HG03159 (cell line): ENCODE measurements at regions not wholly inside any gene's neighbourhood (a gene's known extent, or its start where the extent isn't known, plus 50 kb on each side); places are given as distances from the start of the nearest gene placed in this dataset.

Source experiments
- ATAC-seq: cut with Tn5 transposase; IDR thresholded peaks from one replicate; pipeline ENCODE4 v1.9.1; 2021; ENCODE audit warnings: mild to moderate bottlenecking, moderate library complexity; ENCODE audit not compliant: unreplicated experiment

DNA sequence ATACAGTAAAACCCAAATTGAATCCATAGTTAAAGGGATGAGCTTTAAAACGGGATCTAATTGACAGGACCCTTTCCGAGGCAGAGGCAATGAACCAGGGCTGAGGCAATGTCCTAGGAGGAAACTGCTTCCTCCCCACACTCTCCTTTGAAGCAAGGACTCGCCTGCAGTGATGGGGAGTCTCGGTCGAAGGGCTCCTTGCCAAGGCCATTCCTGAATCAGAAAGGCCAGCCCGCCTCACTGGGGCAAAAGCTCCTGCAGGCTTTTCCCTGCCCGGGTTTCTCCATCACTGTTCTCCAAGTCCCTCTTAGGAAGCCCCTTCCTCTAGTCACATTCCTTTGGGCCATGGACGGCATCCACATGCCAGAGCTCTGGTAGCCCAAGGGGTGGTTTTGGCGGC, 132.0 kb downstream of the RBFOX3 start:
- no peak for ATAC-seq

DNA sequence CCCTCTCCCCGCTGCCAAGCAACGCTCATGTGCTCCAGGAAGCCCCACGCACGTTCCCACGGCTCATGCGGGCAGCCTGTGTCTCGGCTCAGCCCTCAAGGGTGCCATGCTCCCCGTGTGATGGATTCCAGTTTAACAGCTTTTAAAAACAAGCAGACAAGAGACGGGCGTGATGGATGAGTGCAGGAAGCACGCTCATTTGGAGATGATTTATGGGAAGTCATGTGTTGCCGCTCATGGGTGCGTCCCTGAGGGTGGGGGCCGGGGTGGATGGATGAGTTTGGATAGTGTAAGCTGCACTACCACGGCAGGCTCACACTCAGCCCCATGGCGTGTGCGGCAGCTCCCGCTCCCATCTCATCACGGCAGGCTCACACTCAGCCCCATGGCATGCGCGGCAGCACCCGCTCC, 132.8 kb downstream of the RBFOX3 start:
- no peak for ATAC-seq

DNA sequence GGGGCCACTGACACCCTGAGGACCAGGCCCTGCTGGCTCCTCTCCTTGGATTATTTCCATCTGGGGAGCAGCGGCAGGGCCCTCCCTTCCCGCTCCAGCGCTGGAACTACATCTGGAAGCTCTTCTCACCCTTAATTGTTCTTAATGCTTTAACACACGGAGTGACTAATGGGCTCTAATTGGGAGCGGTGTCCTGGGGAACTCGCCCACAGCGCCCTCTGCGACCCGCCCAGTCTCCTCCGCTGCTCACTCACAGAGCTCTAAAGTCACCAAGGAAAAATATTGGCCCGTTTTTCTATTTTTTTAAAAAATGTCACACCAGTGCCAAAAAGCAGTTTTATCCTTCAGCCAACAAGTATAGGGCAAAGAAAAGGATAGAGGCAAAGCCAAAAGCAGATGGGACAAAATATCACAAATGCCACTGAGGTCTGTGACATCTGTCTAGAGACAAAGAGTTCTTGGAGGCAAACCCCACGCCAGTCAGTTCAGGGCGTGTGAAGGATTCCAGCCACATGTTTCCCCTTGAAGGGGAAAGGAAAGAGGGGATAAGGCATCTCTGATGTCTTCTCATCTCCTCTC, 134.7 kb downstream of the RBFOX3 start:
- ATAC-seq, result no peak

DNA sequence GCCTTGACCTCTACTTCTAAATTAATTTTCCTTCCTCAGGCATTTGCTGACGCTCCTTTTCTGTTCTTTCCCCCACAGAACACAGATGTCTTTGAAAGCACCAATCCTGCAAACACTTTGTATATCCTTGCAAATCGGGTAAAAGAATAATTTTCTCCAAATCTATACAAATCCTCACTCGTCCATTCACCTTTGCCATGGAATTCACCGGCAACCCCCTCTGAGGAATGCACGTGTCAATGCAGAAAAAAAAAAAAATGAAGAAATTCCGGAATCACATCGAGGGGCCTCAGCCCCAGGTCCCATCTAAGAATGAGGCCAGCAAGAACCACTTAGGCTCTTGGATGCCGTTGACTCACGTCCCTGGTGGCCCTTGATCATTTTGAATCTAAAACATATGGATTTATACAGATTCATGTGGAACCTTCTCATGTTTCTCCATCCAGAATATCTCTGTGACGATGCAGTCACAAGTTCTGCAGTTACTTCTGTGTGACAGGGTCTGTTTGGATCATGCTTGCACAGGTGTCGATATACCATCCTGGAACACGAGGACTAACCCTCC, 136.9 kb downstream of the RBFOX3 start:
- no peak for ATAC-seq

DNA sequence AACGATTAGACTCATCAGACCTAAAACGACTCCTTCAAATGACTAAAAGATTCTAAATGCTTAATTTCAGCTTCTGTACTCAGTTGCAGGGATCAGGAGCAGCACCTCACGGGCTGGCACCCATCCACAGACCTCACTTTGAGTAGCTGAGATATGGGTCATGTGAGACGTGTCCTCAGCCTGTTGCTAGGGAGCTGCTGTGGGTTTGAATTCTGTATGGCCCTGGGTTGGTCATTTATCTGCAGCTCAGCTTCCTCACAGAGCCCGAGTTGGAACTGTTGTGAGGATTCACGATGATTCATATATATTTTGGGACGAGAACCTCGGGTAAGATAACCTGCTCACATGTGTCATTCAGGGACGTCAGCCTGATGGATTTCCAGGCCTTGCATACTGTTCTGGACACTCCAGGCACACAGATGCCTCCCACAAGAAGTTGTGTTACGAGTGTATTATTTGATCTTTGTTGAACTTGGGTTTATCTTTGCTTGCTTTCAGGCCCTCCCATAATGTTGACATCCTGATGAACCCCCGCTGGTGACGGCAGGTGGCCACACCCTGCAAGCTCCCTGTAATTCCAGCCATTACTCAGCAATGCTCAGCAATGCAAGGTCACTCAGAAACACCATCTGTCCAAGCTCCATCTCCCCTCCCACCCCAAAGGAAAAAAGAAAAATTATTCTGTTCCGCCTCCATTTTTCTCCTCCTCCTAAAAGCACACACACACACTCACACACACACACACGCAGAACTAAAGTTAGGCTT, 137.6 kb downstream of the RBFOX3 start:
- ATAC-seq, result no peak

DNA sequence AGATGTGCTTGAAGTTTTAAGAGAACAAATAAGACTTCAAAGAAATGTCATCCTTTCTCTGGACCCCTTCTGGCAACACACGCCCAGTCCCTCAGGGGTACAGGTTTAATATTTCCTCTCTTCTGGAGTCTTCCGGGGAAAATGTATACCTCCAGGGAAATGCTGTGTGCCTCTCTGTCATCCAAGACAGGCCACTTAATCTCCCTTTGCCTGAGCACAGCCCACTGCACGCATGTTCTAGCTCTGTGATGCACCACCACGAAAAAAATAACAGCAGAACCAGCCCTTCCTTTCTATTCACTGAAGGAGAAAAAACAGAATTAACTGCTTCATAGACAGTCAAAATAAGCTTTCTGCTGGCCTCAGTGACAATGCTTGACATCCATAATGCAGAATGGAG, 140.1 kb downstream of the RBFOX3 start:
- ATAC-seq, result no peak

DNA sequence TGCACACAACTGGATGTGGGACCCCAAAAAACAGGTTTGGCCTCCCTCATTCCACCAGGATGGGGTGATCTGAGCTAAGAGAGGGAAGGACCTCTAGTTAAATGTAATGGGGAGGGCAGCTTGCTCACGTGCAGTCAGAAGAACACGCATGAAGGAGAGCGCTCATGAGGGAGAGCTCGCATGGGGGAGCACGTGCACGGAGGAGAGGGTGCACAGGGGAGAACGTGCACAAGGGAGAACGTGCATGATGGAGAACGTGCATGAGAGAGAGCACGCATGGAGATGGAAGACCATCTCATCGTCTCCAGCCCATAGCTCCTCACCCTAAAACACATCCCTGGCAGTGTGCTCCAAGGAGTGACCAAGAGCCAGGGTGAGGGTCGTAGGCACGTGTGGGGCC, 141.2 kb downstream of the RBFOX3 start:
- no peak for ATAC-seq

DNA sequence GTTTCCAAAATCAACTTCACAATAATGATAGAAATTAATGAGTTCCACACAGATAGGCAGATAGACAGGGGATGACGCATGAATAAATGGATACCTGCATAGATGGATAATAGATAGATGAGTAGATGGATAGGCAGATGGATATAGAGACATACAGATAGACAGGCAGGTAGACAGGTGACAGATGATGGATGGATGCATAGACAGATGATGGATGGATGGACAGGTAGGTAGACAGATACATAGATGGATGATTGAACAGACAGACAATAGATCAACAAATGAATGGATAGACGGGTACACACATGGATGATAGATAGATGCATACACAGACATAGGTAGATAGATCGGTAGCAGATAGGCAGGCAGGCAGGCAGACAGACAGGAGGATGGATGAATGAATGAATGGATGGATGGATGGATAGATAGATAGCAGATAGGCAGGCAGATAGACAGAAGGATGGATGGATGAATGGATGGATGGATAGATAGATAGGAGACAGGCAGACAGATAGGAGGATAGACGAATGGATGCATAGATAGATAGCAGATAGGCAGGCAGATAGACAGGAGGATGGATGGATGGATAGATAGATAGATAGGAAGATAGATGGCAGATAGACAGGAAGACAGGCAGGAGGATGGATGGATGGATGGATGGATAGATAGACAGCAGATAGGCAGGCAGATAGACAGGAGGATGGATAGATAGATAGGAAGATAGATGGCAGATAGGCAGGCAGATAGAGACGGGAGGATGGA, 142.5 kb downstream of the RBFOX3 start:
- no peak for ATAC-seq

DNA sequence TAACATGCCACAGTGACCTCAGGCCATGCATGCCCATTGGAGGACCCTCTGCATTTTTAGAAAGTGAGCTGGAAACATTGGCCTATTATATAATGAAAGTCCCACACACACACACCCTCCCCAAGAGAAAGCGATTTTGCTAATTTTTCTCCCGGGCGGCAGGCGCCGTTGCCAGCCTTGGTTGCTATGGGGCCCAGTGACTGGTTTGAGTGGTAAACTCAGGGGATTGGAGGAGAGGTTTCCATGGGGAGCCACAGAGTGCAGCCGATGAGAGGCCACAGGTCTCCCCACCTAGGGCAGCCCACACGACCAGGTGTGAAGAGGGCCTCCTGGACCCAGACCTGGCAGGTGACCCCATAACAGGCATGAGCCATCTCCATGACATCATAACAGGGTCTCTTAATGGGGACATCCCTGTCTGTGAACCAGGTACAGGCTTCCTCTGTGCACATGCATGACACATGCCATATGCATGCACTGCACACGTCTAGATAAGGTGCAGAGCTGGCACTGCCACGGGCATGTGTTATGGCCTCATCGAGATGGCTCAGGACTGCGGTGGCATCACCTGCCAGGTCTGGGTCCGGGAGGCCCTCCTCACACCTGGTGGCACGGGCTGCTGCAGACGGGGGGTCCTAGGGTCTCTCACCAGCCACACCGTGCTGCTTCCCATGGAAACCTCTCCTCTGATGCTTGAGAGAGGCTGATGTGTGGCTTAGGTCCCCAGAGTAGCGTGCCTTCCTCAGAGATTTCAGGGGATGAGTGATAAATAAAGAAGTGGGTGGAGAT, 144.1 kb downstream of the RBFOX3 start:
- no peak for ATAC-seq

DNA sequence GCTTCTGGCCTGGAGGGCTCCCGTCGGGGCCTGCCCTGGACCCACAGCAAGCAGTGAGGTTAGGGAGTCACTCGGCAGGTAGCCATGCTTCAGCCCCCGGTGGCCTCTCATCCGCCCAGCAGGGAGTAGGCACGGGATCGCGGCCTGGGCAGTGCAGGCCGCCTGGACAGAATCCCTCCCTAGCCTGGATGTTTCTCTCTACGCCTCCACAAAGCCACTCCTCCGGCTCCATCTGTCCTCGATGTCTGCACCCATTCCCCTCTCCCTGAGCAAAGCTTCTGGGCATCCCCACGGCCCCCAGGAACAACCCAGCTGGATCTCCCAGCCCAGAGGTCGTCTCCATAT, 145.2 kb downstream of the RBFOX3 start:
- no peak for ATAC-seq

DNA sequence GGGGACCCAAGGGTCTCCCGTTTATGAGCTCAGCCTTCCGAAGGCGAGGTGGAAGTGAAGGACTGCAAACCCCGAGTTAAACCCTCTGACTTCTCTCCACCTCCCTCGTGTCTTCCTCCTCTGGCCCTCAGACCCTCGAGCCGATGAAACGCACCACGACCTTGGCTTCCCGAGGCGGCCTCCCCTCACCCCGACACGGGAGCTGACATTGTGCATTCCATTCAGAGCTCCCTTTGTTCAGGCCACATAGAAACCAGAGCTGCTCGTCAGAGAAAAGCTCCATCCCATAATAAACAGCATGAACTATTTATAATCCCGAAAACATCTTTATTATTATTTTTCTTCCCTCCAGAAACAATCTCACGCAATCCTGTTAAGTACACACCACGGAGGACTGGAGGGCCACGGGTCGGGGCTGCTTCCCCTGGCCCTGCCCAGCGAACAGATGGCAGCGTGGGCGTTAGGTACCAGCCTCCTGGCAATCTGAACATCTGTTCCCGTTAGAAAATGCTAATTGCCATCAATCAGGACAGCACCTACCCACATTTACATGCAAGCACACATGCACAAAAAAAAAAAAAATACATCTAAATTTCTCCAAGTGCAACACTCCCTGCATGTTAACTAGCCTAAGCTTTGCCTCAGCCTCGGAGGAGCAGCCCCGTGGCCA, 145.7 kb downstream of the RBFOX3 start:
- ATAC-seq, result no peak

DNA sequence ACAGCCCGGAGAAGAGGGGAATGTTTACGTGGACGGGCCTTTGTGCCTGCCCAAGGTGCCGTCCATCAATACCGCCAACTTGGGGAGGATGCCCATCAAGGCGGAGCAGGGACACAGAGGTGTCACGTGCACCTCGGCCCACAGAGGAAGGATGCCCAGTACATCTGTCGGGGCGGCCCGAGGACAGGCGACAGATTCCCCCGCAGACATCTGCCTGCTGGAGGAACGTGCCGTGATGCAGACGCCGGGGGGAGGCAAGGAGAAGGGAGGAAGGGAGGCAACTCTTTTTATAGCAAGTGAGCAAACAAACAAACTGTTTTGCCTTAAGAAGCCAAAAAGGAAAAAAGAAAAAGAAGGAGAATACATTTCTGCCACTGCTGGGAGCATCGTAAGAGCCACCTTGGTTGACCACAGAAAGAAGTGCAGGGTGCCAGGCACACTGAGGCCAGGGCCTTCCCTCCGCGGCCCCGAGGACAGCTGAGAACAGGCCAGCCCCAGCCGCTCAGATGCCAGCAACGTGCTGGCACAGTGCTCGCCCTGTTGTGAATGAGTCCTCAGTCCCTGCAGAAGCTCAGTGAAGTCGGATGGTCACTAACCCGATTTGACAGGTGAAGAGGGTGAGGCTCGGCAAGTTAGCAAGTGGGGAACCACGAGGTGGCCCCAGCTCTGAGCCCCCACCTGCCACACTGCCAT, 146.4 kb downstream of the RBFOX3 start:
- no peak for ATAC-seq

DNA sequence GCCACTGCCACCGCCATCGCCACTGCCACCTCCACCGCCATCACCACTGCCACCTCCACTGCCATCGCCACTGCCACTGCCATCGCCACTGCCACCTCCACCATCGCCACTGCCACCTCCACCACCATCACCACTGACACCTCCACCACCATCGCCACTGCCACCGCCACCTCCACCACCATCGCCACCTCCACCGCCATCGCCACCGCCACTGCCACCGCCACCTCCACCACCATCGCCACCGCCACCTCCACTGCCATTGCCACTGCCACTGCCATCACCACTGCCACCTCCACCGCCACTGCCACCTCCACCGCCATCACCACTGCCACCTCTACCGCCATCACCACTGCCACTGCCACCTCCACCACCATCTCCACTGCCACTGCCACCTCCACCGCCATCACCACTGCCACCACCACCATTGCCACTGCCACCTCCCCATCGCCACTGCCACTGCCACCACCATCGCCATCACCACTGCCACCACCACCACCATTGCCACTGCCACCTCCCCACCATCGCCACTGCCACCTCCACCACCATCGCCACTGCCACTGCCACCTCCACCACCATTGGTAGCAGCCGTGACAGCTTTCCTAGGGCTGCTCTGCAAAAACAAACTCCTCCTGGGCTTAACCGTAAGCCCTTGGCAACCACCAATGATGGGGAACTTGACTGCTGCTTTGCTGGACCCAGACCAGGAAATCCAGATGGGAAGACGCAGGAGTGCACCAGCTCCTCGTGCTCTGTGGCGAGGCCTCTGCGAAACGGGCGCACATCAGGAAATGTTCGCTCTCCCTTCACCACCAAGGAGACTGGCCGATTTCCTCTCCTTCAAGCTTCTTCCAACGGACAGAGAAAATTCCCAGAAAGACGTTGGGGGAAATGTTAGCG, 147.2 kb downstream of the RBFOX3 start:
- ATAC-seq, result no peak

DNA sequence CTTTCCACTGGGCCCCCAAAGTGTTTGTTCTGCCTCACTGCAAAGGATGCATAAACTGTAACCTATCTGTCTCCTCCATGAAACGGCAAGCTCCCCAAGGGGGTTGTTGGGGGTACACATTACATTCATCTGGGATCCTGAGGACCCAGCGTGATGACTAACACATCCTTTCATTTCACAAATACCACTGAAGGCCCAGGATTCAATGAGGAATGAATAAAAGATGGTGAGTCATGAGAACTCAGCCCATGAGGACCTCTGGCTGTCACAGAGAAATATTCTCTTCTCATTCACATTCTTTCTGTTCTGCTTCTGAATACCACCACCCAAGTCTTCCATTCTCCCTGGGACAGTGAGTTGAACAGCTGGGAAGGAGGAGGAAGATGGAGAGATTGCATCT, 149.8 kb downstream of the RBFOX3 start:
- ATAC-seq, result no peak

DNA sequence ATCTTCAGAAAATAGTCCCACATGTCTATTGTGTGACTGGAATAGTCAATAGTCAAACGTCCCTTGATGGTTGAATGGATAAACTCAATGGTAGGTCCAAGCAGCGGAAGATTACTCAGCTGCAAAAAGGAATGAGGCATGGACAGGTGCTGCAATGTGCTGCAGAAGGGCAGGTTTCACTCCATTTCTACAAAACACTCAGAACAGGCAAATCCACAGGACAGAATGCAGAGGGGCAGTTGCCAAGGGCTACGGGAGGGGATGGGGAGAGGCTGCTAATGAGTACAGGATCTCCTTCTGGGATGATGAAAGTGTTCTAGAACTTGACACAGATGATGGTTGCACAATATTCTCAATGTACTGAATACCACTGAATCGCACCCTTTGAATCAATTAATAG, 151.0 kb downstream of the RBFOX3 start:
- no peak for ATAC-seq

DNA sequence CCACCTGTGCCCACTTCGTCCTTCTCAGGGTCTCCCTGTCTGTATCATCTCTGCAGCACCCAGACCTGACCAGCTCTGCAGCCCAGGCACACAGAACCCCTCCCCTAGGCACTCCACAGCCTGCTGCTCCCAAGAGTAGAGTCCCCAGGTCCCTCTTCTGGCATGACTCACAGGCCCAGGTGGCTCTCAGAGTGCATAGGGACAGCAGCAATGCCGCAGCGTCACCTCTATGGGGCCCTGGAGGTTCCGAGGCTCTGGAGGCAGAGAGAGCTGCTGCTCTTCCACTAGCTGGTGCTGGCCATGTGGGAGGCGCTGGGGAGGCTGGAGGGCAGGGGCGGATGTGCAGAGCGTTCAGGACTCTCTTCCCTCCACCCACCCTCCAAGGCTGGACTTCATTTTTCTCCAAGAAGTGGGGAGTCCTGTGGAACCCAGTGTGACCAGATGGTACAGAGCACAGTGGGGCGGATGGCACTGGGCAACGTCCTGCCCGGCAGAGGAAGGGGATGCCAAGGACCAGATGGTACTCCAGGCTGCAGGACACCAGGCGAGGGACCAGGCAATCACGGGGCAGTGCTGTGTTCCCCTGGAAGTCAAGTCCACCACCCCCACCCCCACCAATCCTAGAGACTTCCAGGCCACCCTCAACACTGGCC, 151.7 kb downstream of the RBFOX3 start:
- no peak for ATAC-seq

DNA sequence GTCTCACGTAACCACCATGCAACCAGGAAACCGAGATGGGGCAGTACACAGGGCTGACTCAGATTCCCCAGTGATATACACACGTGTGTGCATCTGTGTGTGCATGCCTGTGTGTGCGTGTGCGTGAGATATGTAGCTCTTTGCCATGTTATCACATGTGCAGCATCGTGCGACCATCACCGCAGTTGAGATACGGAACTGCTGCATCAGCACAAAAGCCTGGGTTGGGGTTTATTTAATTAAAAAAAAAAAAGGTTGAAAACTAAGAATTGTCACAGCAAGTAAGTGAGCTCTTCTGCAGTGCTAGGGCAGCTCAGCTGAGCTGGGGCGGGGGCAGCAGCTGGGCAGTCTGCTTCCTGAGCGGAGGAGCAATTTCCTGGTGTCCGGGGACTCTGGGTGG, 152.5 kb downstream of the RBFOX3 start:
- no peak for ATAC-seq

DNA sequence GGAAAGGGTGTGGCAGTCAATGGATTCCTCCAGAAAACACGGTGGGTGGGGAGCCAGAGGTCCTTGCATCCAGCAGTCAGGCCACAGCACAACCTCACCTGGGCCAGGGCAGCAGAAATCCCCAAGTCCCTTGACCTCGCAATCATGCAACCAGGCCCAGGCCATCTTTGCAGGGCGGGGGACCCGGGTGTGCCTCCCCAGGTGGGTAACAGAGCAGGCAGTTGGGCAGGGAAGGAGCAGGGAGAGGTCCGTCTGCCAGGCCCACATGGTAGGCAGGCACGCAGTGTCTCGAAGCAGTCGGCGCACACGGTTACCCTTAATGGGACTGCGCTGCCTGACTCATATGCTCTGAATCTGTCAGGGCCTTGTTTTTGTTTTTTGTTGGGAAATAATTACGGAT, 153.0 kb downstream of the RBFOX3 start:
- ATAC-seq, result no peak

DNA sequence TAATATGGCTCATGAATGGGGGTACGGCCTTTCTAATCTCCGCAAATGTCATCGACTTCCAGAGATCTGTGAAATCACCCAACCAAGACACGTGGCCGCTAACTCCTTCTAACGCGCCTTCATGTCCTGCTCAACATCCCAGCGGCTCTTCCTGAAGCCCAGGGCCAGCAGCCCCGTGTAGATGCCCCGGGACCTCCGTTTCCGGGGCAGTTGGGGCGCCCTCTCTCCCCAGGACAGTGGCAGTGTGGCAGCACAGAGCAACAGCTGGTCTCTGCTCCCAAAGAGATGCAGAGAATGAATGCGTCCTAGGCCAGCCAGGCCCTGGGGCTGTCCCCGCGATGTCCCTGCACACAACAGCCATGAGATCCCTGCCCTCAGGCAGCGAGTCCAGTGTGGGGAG, 153.5 kb downstream of the RBFOX3 start:
- no peak for ATAC-seq
